ENCODE measurements at regions not wholly inside any gene's neighbourhood (a gene's known extent, or its start where the extent isn't known, plus 50 kb on each side); places are given as distances from the start of the nearest gene placed in this dataset.

DNA sequence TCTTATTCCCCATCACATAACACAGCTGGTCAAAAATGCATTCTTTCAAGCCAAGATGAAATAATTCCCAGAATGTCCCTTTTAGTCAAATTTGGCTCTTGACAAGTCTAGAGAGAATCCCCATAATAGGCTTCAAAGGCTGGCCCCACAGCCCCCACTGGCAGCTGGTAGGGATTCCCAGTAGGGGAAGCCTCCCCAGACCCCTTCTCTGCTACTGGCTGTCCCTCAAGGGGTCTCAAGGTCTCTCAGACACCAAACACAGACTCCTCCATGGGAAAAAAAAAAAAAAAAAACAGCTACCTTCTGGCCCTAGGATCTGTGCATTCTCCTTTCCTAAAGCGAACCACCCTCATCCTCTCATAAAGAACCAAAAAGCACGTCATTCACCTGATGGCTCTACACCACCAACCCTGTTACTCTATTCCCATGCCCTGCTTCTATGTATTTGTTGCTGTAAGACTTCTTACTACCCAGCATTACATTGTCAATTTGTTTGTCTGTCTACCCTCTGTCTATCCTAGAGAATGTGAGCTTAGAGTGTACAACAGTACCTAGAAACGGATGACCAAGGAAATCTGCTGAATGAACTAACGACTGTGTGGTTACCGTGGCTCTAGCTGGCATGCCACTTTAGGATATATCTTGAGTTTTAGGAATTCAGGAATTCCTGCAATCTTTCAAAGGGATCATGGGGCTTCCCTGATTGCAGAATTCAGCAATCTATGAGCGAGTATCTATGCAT lies 164.1 kb upstream of the NSMCE3 start:
- 85 to 91% methylated on average over 6 of the region's 6 CpGs for WGBS, 2 donors
- Histone ChIP-seq H3K4me3 (no peak overlapping the region), H3K27ac (ENCODE audit: low read depth in 1 of 2, low read length in 1 of 2) (no peak overlapping the region), H3K36me3 (ENCODE audit: control insufficient read depth in 4 of 4, insufficient read depth in 4 of 4, low read length in 4 of 4) (no peaks in the 10 kb centered on the region), H3K27me3 (ENCODE audit: control insufficient read depth in 3 of 3, insufficient read depth in 3 of 3, low read length in 2 of 3) (no peaks in the 10 kb centered on the region), H3K9ac (ENCODE audit: insufficient read depth in 1 of 2, low read length in 2 of 2) (no peak overlapping the region), H3K9me3 (ENCODE audit: control insufficient read depth in 4 of 4, insufficient read depth in 3 of 4, low read length in 3 of 4) (peaks cover 0 to 2% (median 0%) of the 10 kb centered on the region in 4 donors), H3K4me1 (ENCODE audit: control insufficient read depth in 5 of 5, insufficient read depth in 5 of 5, low read length in 5 of 5) (no peaks in the 10 kb centered on the region)
- TF ChIP-seq, protein P1, sequence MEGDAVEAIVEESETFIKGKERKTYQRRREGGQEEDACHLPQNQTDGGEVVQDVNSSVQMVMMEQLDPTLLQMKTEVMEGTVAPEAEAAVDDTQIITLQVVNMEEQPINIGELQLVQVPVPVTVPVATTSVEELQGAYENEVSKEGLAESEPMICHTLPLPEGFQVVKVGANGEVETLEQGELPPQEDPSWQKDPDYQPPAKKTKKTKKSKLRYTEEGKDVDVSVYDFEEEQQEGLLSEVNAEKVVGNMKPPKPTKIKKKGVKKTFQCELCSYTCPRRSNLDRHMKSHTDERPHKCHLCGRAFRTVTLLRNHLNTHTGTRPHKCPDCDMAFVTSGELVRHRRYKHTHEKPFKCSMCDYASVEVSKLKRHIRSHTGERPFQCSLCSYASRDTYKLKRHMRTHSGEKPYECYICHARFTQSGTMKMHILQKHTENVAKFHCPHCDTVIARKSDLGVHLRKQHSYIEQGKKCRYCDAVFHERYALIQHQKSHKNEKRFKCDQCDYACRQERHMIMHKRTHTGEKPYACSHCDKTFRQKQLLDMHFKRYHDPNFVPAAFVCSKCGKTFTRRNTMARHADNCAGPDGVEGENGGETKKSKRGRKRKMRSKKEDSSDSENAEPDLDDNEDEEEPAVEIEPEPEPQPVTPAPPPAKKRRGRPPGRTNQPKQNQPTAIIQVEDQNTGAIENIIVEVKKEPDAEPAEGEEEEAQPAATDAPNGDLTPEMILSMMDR (IDR thresholded peaks at IDR 0.05; ENCODE audit: control extremely low read depth, extremely low read depth): no peak
- no peak for DNase-seq
- ATAC-seq (ENCODE audit: insufficient read depth, low FRiP score): no peak

DNA sequence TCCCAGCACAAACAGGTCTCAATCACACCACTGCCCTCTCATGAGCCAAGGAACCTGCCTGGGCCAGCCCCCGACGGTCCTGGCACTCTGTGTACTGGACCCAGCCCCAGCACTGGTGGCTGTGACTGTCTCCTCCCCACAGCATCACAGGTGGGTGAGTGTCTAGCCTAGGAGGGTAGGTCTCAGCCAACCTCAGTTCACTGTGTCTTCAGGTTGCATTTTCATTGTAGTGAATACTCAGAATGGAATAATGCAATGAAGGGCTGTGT lies 163.4 kb upstream of the NSMCE3 start:
- WGBS, 2 donors: 93 to 97% methylated on average over 2 of the region's 2 CpGs
- Histone ChIP-seq H3K9me3 (ENCODE audit: control insufficient read depth in 4 of 4, insufficient read depth in 3 of 4, low read length in 3 of 4) (peaks cover 0 to 2% (median 0%) of the 10 kb centered on the region in 4 donors), H3K9ac (ENCODE audit: insufficient read depth in 1 of 2, low read length in 2 of 2) (no peak overlapping the region), H3K4me1 (ENCODE audit: control insufficient read depth in 5 of 5, insufficient read depth in 5 of 5, low read length in 5 of 5) (no peaks in the 10 kb centered on the region), H3K4me3 (no peak overlapping the region), H3K36me3 (ENCODE audit: control insufficient read depth in 4 of 4, insufficient read depth in 4 of 4, low read length in 4 of 4) (no peaks in the 10 kb centered on the region), H3K27ac (ENCODE audit: low read depth in 1 of 2, low read length in 1 of 2) (no peak overlapping the region), H3K27me3 (ENCODE audit: control insufficient read depth in 3 of 3, insufficient read depth in 3 of 3, low read length in 2 of 3) (no peaks in the 10 kb centered on the region)
- DNase-seq (no peak), ATAC-seq (ENCODE audit: insufficient read depth, low FRiP score) (no peak)
- TF ChIP-seq, protein P1 (IDR thresholded peaks at IDR 0.05; ENCODE audit: control extremely low read depth, extremely low read depth): no peak

DNA sequence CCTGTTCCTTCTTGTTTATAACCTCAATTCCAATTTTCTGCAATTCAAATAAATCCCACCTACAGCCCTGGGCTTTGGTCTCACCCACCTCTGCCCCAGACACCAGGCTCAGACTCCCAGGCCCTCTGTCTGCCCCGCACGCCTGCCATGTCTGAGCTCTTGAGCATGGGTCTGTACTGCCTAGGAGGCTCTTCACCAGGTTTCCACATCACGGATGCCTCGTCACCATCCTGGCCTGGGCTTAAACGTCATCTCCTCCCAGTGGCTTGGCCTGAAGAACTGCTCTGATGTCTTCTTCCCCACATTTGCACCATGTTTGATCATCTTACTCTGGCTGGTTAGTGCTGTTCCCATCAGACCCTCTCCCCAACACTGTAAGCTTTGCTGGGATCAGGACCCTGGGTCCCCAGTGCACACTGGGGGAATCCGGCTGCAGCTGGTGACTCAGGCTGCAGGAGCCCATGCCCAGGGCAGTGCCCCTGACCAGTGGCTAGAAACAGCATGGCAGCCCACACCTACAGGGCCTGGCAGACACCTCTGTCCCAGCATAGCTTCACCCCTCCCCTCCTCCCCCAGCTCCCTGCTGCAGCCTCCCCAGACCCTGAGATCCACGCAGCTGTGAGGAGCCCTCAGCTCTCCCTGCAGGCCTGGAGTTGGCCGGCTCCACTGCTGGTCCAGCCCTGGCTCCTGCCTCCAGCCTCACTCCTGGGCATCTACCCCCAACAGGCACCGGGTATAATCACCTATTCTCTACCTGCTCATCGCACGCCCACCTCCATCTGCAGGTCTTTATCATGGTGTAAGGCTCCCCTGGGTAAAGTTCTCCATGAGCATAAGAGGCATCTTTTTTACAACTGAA lies 162.8 kb upstream of the NSMCE3 start:
- no peaks in the 10 kb centered on the region for H3K36me3 ChIP-seq (ENCODE audit: control insufficient read depth in 4 of 4, insufficient read depth in 4 of 4, low read length in 4 of 4)
- TF ChIP-seq, protein P1 (IDR thresholded peaks at IDR 0.05; ENCODE audit: control extremely low read depth, extremely low read depth): no peak
- no peaks in the 10 kb centered on the region for H3K4me1 ChIP-seq (ENCODE audit: control insufficient read depth in 5 of 5, insufficient read depth in 5 of 5, low read length in 5 of 5)
- H3K9me3 ChIP-seq (ENCODE audit: control insufficient read depth in 4 of 4, insufficient read depth in 3 of 4, low read length in 3 of 4): peaks cover 0 to 5% (median 0%) of the 10 kb centered on the region in 4 donors
- H3K9ac ChIP-seq (ENCODE audit: insufficient read depth in 1 of 2, low read length in 2 of 2): no peak overlapping the region
- H3K27me3 ChIP-seq (ENCODE audit: control insufficient read depth in 3 of 3, insufficient read depth in 3 of 3, low read length in 2 of 3): no peaks in the 10 kb centered on the region
- no peak for ATAC-seq (ENCODE audit: insufficient read depth, low FRiP score)
- no peak overlapping the region for H3K27ac ChIP-seq (ENCODE audit: low read depth in 1 of 2, low read length in 1 of 2)
- WGBS, 2 donors: 91 to 95% methylated on average over 11 of the region's 11 CpGs
- no peak for DNase-seq
- no peak overlapping the region for H3K4me3 ChIP-seq

Data from lung (tissue), 11 donors.